Astrocyte of the hippocampus (primary cell): ENCODE measurements at regions not wholly inside any gene's neighbourhood (a gene's known extent, or its start where the extent isn't known, plus 50 kb on each side); places are given as distances from the start of the nearest gene placed in this dataset.
"Not testable (repeated sequence)": the region's sequence is repeated elsewhere in the genome, so short reads cannot be mapped to it uniquely, and the experiment has no call there.

Experiments used
- DNase-seq: peaks from one replicate; pipeline ENCODE4 v3.0.0; 2011; ENCODE audit warnings: low read depth, low spot score

DNA sequence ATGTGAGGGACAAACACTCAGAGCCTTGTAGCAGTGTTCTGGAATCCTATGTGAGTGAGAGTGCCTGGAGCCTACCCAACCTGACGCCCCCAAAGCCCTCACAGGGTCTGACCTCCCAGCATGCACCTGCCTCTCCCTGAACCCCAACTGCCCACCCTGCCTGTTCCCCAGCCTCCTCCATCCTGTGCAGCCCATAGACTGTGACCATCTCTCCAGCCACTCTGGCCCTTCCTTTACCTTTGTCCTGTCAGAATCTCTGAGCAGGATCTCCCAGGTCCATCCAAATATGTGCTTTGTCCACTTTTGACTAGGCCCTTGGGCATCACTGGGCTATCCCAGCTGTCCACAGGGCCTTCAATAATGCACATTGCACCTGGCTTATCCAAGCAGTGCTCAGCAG is 1159.8 kb upstream of the TPTE start:
- peak; percentile 0 for DNase-seq

DNA sequence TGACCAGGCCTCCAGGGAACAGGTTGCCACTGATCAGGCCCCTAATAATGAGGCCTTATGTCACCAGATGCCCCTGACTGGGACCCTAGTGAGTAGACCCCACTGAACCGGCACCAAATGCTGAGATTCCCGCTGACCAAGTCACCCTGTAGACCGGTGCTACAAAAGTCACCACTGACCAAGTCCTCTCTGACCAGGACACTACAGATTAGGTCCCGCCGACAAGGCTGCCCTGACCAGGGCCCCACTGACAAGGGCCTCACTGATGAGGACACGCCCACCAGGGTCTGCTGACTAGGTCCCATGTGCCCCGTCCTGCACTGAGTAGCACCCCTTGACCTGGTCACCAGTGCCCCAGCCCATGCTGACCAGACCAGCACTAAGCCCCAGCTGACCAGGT is 1159.1 kb upstream of the TPTE start:
- peak; percentile 0 for DNase-seq

DNA sequence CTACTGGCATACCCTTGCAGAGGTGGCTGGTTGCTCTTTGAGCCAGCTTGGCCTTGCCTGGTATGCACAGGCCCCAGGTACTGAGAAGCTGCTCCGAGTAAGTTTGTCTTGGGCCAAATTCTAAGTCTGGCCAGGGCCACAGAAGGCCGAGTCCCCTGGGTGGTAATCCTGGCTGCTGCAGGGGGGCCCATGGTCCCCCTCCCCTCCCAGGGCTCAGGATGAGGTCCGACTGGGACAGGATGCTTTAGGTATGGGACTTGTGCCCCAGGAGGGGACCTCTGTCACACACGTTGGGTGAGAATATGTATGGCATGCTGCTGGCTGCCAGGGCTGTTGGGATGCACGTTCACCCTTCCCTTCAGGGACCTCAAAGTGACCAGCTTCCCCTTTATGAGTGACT is 1155.6 kb upstream of the TPTE start:
- not testable (repeated sequence) for DNase-seq

GRCh38 chr21:9366578-9366977 is 1154.8 kb upstream of the TPTE start:
- DNase-seq, result not testable (repeated sequence)
